H9 (cell line): ENCODE measurements at regions not wholly inside any gene's neighbourhood (a gene's known extent, or its start where the extent isn't known, plus 50 kb on each side); places are given as distances from the start of the nearest gene placed in this dataset.

ENCODE experiments used
- DNase-seq: peaks from one replicate; pipeline ENCODE4 v3.0.0-alpha.2; 2017
- H2AFZ ChIP-seq: one replicate; pipeline ENCODE4 v1.6.1; 2013; ENCODE audit warnings: mild to moderate bottlenecking, low read length, control low read depth, moderate library complexity
- H2AK5ac ChIP-seq: 2 replicates; pipeline ENCODE4 v1.6.1; 2013; ENCODE audit warnings: low read length, control low read depth, mixed read lengths; ENCODE audit not compliant: insufficient read length
- H2BK120ac ChIP-seq: one replicate; pipeline ENCODE4 v1.6.1; 2013; ENCODE audit warnings: low read depth, mild to moderate bottlenecking, low read length, control low read depth, inconsistent platforms; ENCODE audit not compliant: poor library complexity, severe bottlenecking
- H2BK12ac ChIP-seq: 2 replicates; pipeline ENCODE4 v1.6.1; 2013; ENCODE audit warnings: low read length, control low read depth, mixed read lengths, low read depth; ENCODE audit not compliant: insufficient read length
- H2BK15ac ChIP-seq: 2 replicates; pipeline ENCODE4 v1.6.1; 2013; ENCODE audit warnings: low read depth, low read length, control low read depth
- H2BK20ac ChIP-seq: one replicate; pipeline ENCODE4 v1.6.1; 2013; ENCODE audit warnings: low read depth, mild to moderate bottlenecking, low read length, control low read depth, inconsistent platforms; ENCODE audit not compliant: poor library complexity, severe bottlenecking
- H2BK5ac ChIP-seq: 2 replicates; pipeline ENCODE4 v1.6.1; 2013; ENCODE audit warnings: low read length, control low read depth, mixed read lengths; ENCODE audit not compliant: insufficient read length
- H3K14ac ChIP-seq: 2 replicates; pipeline ENCODE4 v1.6.1; 2013; ENCODE audit warnings: low read length, control low read depth; ENCODE audit not compliant: insufficient read depth
- H3K18ac ChIP-seq: 2 replicates; pipeline ENCODE4 v1.6.1; 2013; ENCODE audit warnings: low read depth, mild to moderate bottlenecking, mixed read lengths, low read length, control low read depth; ENCODE audit not compliant: insufficient read length
- H3K23ac ChIP-seq: 2 replicates; pipeline ENCODE4 v1.6.1; 2013; ENCODE audit warnings: low read length, control low read depth, mixed read lengths, low read depth; ENCODE audit not compliant: insufficient read length
- H3K23me2 ChIP-seq: 2 replicates; pipeline ENCODE4 v1.6.1; 2013; ENCODE audit warnings: low read depth, mild to moderate bottlenecking, mixed read lengths, low read length, control low read depth; ENCODE audit not compliant: insufficient read length, poor library complexity, severe bottlenecking
- H3K27ac ChIP-seq: 2 replicates; pipeline ENCODE4 v1.5.1; 2013; ENCODE audit warnings: low read length, control low read depth, mixed read lengths, low read depth; ENCODE audit not compliant: insufficient read length
- H3K27me3 ChIP-seq: 2 replicates; pipeline ENCODE4 v1.6.1; 2013; ENCODE audit warnings: low read length, control low read depth, inconsistent platforms; ENCODE audit not compliant: insufficient read depth
- H3K4ac ChIP-seq: 2 replicates; pipeline ENCODE4 v1.6.1; 2013; ENCODE audit warnings: low read depth, mild to moderate bottlenecking, control low read depth, inconsistent platforms, low read length, moderate library complexity
- H3K4me1 ChIP-seq: 2 replicates; pipeline ENCODE4 v1.6.1; 2013; ENCODE audit warnings: low read length, control low read depth, inconsistent platforms; ENCODE audit not compliant: insufficient read depth
- H3K4me2 ChIP-seq: 2 replicates; pipeline ENCODE4 v1.6.1; 2013; ENCODE audit warnings: low read length, control low read depth, mixed read lengths; ENCODE audit not compliant: insufficient read length, insufficient read depth
- H3K56ac ChIP-seq: 2 replicates; pipeline ENCODE4 v1.6.1; 2013; ENCODE audit warnings: low read depth, mild to moderate bottlenecking, mixed read lengths, low read length, control low read depth; ENCODE audit not compliant: insufficient read length
- H3K79me1 ChIP-seq: 2 replicates; pipeline ENCODE4 v1.6.1; 2013; ENCODE audit warnings: low read depth, mild to moderate bottlenecking, moderate library complexity, low read length, control low read depth, inconsistent platforms; ENCODE audit not compliant: insufficient read depth, poor library complexity, severe bottlenecking
- H3K79me2 ChIP-seq: 2 replicates; pipeline ENCODE4 v1.6.1; 2013; ENCODE audit warnings: low read length, control low read depth, inconsistent platforms; ENCODE audit not compliant: insufficient read depth
- H3K9ac ChIP-seq: 2 replicates; pipeline ENCODE4 v1.6.1; 2013; ENCODE audit warnings: low read length, control low read depth, mixed read lengths; ENCODE audit not compliant: insufficient read length; ENCODE audit errors: extremely low read depth
- H3K9me3 ChIP-seq: one replicate; pipeline ENCODE4 v1.6.1; 2013; ENCODE audit warnings: low read depth, low read length, inconsistent platforms; ENCODE audit not compliant: control insufficient read depth
- H3T11ph ChIP-seq: one replicate; pipeline ENCODE4 v1.6.1; 2013; ENCODE audit warnings: mild to moderate bottlenecking, low read length, control low read depth, inconsistent platforms
- H4K20me1 ChIP-seq: one replicate; pipeline ENCODE4 v1.6.1; 2013; ENCODE audit not compliant: control insufficient read depth, insufficient read length, insufficient read depth
- H4K5ac ChIP-seq: 2 replicates; pipeline ENCODE4 v1.6.1; 2013; ENCODE audit warnings: low read depth, mild to moderate bottlenecking, mixed read lengths, low read length, control low read depth; ENCODE audit not compliant: insufficient read length
- H4K8ac ChIP-seq: replicated peaks from 2 replicates; pipeline ENCODE4 v1.6.1; 2013; ENCODE audit warnings: low read length, control low read depth, mixed read lengths, low read depth; ENCODE audit not compliant: insufficient read length
- H4K91ac ChIP-seq: 2 replicates; pipeline ENCODE4 v1.6.1; 2013; ENCODE audit warnings: low read depth, mild to moderate bottlenecking, moderate library complexity, mixed read lengths, low read length, control low read depth; ENCODE audit not compliant: insufficient read length
- H3K27ac Mint-ChIP-seq, 3 experiments: 2 replicates in 2 of 3; 3 replicates in 1 of 3; pipeline ENCODE4 v1.8.0; 2020 to 2021; ENCODE audit warnings: mixed read lengths in 3 of 3, mild to moderate bottlenecking in 1 of 3, moderate library complexity in 1 of 3
- H3K27me3 Mint-ChIP-seq: 2 replicates; pipeline ENCODE4 v1.8.0; 2021; ENCODE audit warnings: low read depth, mild to moderate bottlenecking, moderate library complexity, mixed read lengths
- H3K36me3 Mint-ChIP-seq, 3 experiments: 2 replicates in 2 of 3; 3 replicates in 1 of 3; pipeline ENCODE4 v1.8.0; 2020 to 2021; ENCODE audit warnings: low read depth in 3 of 3, mixed read lengths in 3 of 3; ENCODE audit not compliant: insufficient read depth in 1 of 3
- H3K4me1 Mint-ChIP-seq, 2 experiments: 2 replicates each; pipeline ENCODE4 v1.8.0; 2020; ENCODE audit warnings: mixed read lengths in 2 of 2
- H3K4me3 Mint-ChIP-seq, 2 experiments: 2 replicates in 1 of 2; 3 replicates in 1 of 2; pipeline ENCODE4 v1.8.0; 2020 to 2021; ENCODE audit warnings: mild to moderate bottlenecking in 2 of 2, mixed read lengths in 2 of 2, moderate library complexity in 1 of 2
- H3K9me3 Mint-ChIP-seq, 2 experiments: 2 replicates in 1 of 2; 3 replicates in 1 of 2; pipeline ENCODE4 v1.8.0; 2020; ENCODE audit warnings: mild to moderate bottlenecking in 2 of 2, mixed read lengths in 2 of 2, moderate library complexity in 1 of 2
- CTCF ChIP-seq: fragments of 200-600 bp; sonication (generic); conservative IDR thresholded peaks from 3 replicates; pipeline ENCODE4 v1.8.0; 2021; ENCODE audit warnings: antibody characterized with exemption, mild to moderate bottlenecking
- WGBS: extraction: QIAGEN DNeasy Blood & Tissue Kit; methylation state at CpG from one replicate; pipeline ENCODE4 v1.1.7; 2013; ENCODE audit warnings: missing lambda C conversion rate, low lambda C conversion rate, mixed read lengths; ENCODE audit not compliant: insufficient read length; ENCODE audit errors: extremely low coverage; 5-methylcytosine and 5-hydroxymethylcytosine counted together

GRCh38 chr1:221641811-221642210 is 100.1 kb downstream of the DUSP10 start:
- no peaks in the 10 kb centered on the region for H3K9me3 ChIP-seq
- H3K4me3 Mint-ChIP-seq: no peak overlapping the region

More at GRCh38 chr1:221641811-221642210, 100.1 kb downstream of the DUSP10 start:
- Mint-ChIP-seq H3K27me3 (no peaks in the 10 kb centered on the region), H3K27ac (no peak overlapping the region; a peak in 1 of 7 replicates), H3K9me3 (no peaks in the 10 kb centered on the region), H3K4me1 (peaks cover 8 to 15% of the 10 kb centered on the region in 2 experiments), H3K36me3 (no peaks in the 10 kb centered on the region)
- no peak overlapping the region for H2AFZ ChIP-seq
- H2AK5ac ChIP-seq: no peak overlapping the region
- H4K20me1 ChIP-seq: no peaks in the 10 kb centered on the region
- H3K4ac ChIP-seq: no peak overlapping the region
- H3K23ac ChIP-seq: no peak overlapping the region
- H3K18ac ChIP-seq: no peak overlapping the region
- no CpG with 5 or more reads among the region's 3 CpGs for WGBS
- DNase-seq: no peak
- H2BK5ac ChIP-seq: no peak overlapping the region
- H2BK120ac ChIP-seq: no peak overlapping the region
- H2BK15ac ChIP-seq: no peak overlapping the region
- no peaks in the 10 kb centered on the region; the same call in 1 of the 2 replicates for H3K79me2 ChIP-seq
- H3K27ac ChIP-seq: no peak overlapping the region
- H3K79me1 ChIP-seq: no peaks in the 10 kb centered on the region
- H2BK20ac ChIP-seq: no peak overlapping the region
- no peaks in the 10 kb centered on the region for H3K27me3 ChIP-seq
- H3K9ac ChIP-seq: no peak overlapping the region
- no peak overlapping the region for H3K4me2 ChIP-seq
- no peak for TF ChIP-seq CTCF
- H4K91ac ChIP-seq: no peak overlapping the region
- no peak overlapping the region for H2BK12ac ChIP-seq
- no peaks in the 10 kb centered on the region for H3K4me1 ChIP-seq
- no peak overlapping the region for H3T11ph ChIP-seq
- no peak overlapping the region for H3K14ac ChIP-seq
- H3K56ac ChIP-seq: no peak overlapping the region
- H3K23me2 ChIP-seq: no peaks in the 10 kb centered on the region
- H4K8ac ChIP-seq: no peak overlapping the region
- H4K5ac ChIP-seq: no peak overlapping the region
